Aorta (tissue), 5 donors: ENCODE measurements at regions not wholly inside any gene's neighbourhood (a gene's known extent, or its start where the extent isn't known, plus 50 kb on each side); places are given as distances from the start of the nearest gene placed in this dataset.

ENCODE experiments used
- ATAC-seq: fragments of 200-7000 bp; cut with Tn5 transposase; one replicate; pipeline ENCODE4 v1.9.1; 2022; ENCODE audit warnings: moderate library complexity; ENCODE audit not compliant: low FRiP score
- DNase-seq, 2 donors: peaks; one replicate each; pipeline ENCODE4 v3.0.0-alpha.2; 2020
- H3K27ac ChIP-seq, 2 donors: one replicate each; pipeline ENCODE4 v1.5.1; 2013; ENCODE audit warnings: low read length in 2 of 2, mild to moderate bottlenecking in 2 of 2, moderate library complexity in 2 of 2, control low read depth in 1 of 2, inconsistent platforms in 1 of 2, low read depth in 1 of 2
- H3K27me3 ChIP-seq, 2 donors: one replicate each; pipeline ENCODE4 v1.6.1; 2013; ENCODE audit warnings: control low read depth in 1 of 2, low read length in 1 of 2, mild to moderate bottlenecking in 1 of 2, moderate library complexity in 1 of 2; ENCODE audit not compliant: insufficient read depth in 2 of 2, control insufficient read depth in 1 of 2
- H3K36me3 ChIP-seq, 2 donors: one replicate each; pipeline ENCODE4 v1.6.1; 2013; ENCODE audit warnings: control low read depth in 1 of 2, low read length in 1 of 2, mild to moderate bottlenecking in 1 of 2; ENCODE audit not compliant: insufficient read depth in 2 of 2, control insufficient read depth in 1 of 2
- H3K4me1 ChIP-seq, 2 donors: one replicate each; pipeline ENCODE4 v1.6.1; 2013; ENCODE audit warnings: low read length in 2 of 2, control low read depth in 1 of 2, mild to moderate bottlenecking in 1 of 2, moderate library complexity in 1 of 2; ENCODE audit not compliant: insufficient read depth in 2 of 2, control insufficient read depth in 1 of 2
- H3K4me3 ChIP-seq, 2 donors: one replicate each; pipeline ENCODE4 v1.5.1; 2013; ENCODE audit warnings: low read length in 2 of 2, control low read depth in 1 of 2, mild to moderate bottlenecking in 1 of 2
- H3K9me3 ChIP-seq: one replicate; pipeline ENCODE4 v1.6.1; 2013; ENCODE audit warnings: mild to moderate bottlenecking, low read length; ENCODE audit not compliant: control insufficient read depth
- WGBS, 2 donors: extraction: QIAGEN DNeasy Blood & Tissue Kit; methylation state at CpG; one replicate each; pipeline ENCODE4 v1.1.7; 2013; 5-methylcytosine and 5-hydroxymethylcytosine counted together
- intact Hi-C, 2 donors: fragments of 100-400 bp; cut with DNase I; formaldehyde crosslinking; loops; one replicate each; pipeline versions ENCODE4 v1.14.2 to v1.15.0; 2022
- donor health status: healthy with polysubstance abuse.
- donor health status: Bipolar disorder and iron deficiency.
- donor health status: DM: no; HTN: no; CAD: no.
- donor health status: DM: no; HTN: no; CAD: no.
- donor health status: DM: yes; HTN: yes; CAD: no.

DNA sequence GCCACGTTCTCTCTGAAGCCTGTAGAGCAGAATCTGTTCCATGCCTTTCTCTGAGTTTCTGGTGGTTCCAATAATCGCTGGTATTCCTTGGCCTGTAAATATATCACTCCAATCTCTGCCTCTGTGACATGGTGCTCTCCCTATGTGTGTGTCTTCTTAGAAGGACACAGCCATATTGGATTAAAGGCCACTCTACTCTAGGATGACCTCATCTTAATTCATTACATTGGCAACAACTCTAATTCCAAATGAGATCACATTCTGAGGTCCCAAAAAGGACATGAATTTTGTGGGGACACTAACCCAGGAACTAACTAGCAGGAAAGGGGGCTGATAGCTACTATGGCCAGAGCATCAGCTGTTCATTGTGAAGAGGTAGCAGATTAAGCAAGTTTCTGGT lies 110.7 kb downstream of the KLF12 start:
- H3K27ac ChIP-seq = no peak overlapping the region
- no peak for ATAC-seq
- intact Hi-C loops = no loop called here
- no peak overlapping the region for H3K4me3 ChIP-seq
- H3K4me1 ChIP-seq = peaks cover 0 to 6% of the 10 kb centered on the region in 2 donors
- 98% methylated on average over 2 of the region's 2 CpGs for WGBS, 2 donors
- no peak for DNase-seq
- H3K27me3 ChIP-seq = no peaks in the 10 kb centered on the region
- no peaks in the 10 kb centered on the region for H3K9me3 ChIP-seq
- H3K36me3 ChIP-seq = no peaks in the 10 kb centered on the region

DNA sequence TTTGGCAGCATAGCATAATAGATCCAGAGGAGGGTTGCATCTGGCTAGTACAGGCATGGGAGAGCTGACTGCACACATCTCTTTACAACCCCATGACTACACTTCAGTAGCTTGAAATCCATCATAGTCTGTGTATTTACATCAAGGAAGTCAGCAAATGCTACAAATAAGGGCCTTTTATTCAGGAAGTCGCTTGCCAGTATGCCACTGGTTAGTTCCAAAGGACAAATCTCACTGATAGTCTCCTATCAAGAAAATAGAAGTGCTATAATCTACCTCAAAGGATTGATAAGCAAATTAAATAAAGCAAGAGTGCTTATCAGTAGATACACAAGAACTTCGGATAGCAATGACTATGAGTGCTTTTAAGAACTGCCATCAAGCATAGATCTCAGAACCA lies 112.7 kb downstream of the KLF12 start:
- Histone ChIP-seq H3K36me3 (no peaks in the 10 kb centered on the region), H3K27me3 (no peaks in the 10 kb centered on the region), H3K9me3 (no peaks in the 10 kb centered on the region), H3K4me3 (no peak overlapping the region), H3K27ac (no peak overlapping the region), H3K4me1 (peaks cover under 1 to 4% of the 10 kb centered on the region in 2 donors)
- intact Hi-C loops = no loop called here
- DNase-seq (no peak), ATAC-seq (no peak)
- 66 to 77% methylated on average over 2 of the region's 2 CpGs for WGBS, 2 donors

DNA sequence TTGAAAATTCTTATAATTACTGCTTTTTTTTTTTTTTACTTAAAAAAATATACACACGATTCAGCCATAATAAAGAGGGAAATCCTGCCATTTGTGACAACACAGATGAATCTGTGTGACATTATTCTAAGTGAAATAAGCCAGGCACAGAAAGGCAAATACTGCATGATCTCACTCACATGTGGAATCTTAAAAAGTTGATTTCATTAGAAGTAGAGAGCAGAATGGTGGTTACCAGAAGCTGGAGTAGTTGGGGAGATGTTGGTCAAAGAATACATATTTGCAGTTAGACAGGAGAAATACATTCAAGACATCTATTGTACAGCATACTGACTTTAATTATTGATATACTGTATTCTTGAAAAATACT lies 116.2 kb downstream of the KLF12 start:
- Histone ChIP-seq H3K4me1 (peaks cover 2 to 4% of the 10 kb centered on the region in 2 donors), H3K27me3 (no peaks in the 10 kb centered on the region), H3K4me3 (no peak overlapping the region), H3K9me3 (no peaks in the 10 kb centered on the region), H3K36me3 (no peaks in the 10 kb centered on the region), H3K27ac (no peak overlapping the region)
- WGBS, 2 donors = 48 to 60% methylated on average over 1 of the region's 1 CpG
- ATAC-seq = no peak
- intact Hi-C loops = no loop called here
- no peak for DNase-seq

DNA sequence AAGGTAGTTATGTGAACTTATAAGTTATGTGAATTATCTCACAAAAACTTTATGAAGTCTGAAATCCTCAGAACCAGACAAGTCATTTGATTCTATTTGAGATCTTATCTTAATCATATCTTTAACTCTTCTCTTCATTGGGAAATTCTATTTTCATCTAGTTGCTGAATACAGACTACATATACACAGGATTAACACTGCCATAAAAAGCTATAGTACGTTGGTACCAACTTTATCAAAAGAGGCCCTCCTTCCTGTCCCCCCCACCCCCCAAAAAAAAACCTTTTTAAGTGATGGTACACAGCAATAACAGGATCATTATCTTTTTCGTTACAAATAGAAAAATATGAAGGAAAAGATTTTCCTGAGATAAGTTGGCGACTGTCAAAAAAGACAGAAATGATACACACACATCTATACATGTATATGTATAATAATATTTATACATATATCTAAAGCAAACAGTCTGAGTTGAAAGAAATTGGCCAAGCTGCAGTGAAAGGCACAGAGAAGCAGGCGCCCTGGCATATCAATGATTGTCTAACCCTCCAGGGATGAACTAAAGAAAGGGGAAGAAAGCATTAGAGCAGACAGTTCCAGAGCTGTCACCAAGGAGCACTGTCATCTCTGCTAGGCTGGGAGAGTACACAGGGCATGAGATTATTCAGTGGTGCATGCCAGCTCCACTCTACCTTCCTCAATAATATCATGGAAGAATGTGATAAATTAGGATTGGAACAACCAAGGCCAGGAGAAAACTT lies 116.7 kb downstream of the KLF12 start:
- H3K4me1 ChIP-seq = peaks cover 0 to 4% of the 10 kb centered on the region in 2 donors
- no peaks in the 10 kb centered on the region for H3K36me3 ChIP-seq
- H3K9me3 ChIP-seq = no peaks in the 10 kb centered on the region
- no peak overlapping the region for H3K4me3 ChIP-seq
- intact Hi-C loops = no loop called here
- DNase-seq (no peak), ATAC-seq (no peak)
- WGBS, 2 donors = 83 to 89% methylated on average over 4 of the region's 4 CpGs
- H3K27ac ChIP-seq = no peak overlapping the region
- no peaks in the 10 kb centered on the region for H3K27me3 ChIP-seq

DNA sequence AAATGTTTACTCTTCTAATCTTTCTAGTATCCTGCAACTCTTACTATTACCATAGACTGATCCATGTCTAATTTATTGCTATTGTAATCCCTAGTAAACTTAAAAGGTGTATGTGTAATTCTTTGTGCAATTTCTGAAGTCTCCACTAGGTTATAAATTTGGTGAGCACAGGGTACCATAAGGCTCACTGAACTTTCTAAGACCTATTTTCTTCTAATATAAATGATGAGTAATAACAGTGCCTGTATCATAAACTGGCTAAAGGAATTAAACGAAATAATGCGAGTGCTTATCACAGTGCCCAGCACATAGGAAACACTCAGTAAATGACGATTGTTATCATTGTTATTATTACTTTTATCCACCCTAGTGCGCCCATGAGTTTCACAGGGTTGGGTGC lies 119.1 kb downstream of the KLF12 start:
- H3K9me3 ChIP-seq = no peaks in the 10 kb centered on the region
- intact Hi-C loops = no loop called here
- ATAC-seq (no peak), DNase-seq (no peak)
- no peaks in the 10 kb centered on the region for H3K36me3 ChIP-seq
- no peak overlapping the region for H3K27ac ChIP-seq
- WGBS, 2 donors = 89% methylated on average over 4 of the region's 4 CpGs
- H3K4me3 ChIP-seq = no peak overlapping the region
- no peaks in the 10 kb centered on the region for H3K27me3 ChIP-seq
- peaks cover 2 to 4% of the 10 kb centered on the region in 2 donors for H3K4me1 ChIP-seq

DNA sequence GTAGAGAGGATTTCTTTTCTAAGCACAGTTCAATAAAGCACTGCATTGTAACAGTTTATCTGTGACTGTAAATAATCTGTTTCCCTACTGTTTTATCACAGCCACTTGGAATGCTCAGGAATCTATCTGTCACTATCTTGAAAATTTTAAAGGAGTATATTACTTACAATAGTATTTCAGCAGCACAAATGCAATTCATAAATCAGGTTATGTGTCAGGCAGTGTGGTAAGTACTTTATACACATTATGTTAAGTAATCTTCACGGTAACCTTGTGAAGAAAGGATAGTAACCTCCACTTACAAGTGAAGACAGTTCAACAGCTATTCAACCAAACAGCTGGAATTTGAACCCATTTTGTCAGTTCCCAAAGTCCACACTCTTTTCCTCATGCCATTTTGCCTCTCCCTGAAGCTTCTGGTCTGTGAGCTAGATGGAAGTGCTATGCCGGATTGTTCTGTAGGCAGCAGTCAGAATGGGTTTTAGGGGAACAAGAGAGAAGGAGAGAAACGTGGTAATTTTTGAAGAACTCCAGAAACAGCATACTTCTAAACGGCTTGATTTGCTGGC lies 125.0 kb downstream of the KLF12 start:
- no peak for DNase-seq
- WGBS, 2 donors = 89% methylated on average over 4 of the region's 4 CpGs
- Histone ChIP-seq H3K36me3 (no peaks in the 10 kb centered on the region), H3K27me3 (no peaks in the 10 kb centered on the region), H3K4me1 (peaks cover 0 to 6% of the 10 kb centered on the region in 2 donors), H3K27ac (no peak overlapping the region), H3K9me3 (no peaks in the 10 kb centered on the region), H3K4me3 (no peak overlapping the region)
- ATAC-seq = no peak
- intact Hi-C loops = no loop called here

DNA sequence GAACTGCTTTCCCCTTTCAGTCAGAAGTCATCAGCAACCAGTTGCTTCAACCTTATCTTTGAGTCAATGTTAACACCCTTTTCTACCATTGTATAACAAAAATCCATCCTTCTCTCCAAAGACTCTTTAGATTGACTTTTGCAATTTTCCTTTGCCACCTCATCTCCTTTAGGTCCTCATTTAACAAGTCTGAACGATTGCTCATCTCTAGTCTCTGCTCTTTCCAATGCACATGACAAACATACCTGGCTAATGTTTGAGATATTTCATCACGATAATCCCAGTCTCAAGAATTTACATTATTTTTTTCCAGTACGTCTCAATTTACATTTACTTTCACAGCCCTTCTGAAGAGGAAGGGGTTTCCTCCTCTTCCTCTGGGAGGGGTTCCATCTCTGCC lies 127.5 kb downstream of the KLF12 start:
- no peaks in the 10 kb centered on the region for H3K27me3 ChIP-seq
- H3K4me1 ChIP-seq = peaks cover 0 to 9% of the 10 kb centered on the region in 2 donors
- H3K9me3 ChIP-seq = no peaks in the 10 kb centered on the region
- no peak for DNase-seq
- intact Hi-C loops = no loop called here
- no peaks in the 10 kb centered on the region for H3K36me3 ChIP-seq
- no peak overlapping the region for H3K4me3 ChIP-seq
- no peak for ATAC-seq
- 96 to 97% methylated on average over 3 of the region's 3 CpGs for WGBS, 2 donors
- no peak overlapping the region for H3K27ac ChIP-seq

DNA sequence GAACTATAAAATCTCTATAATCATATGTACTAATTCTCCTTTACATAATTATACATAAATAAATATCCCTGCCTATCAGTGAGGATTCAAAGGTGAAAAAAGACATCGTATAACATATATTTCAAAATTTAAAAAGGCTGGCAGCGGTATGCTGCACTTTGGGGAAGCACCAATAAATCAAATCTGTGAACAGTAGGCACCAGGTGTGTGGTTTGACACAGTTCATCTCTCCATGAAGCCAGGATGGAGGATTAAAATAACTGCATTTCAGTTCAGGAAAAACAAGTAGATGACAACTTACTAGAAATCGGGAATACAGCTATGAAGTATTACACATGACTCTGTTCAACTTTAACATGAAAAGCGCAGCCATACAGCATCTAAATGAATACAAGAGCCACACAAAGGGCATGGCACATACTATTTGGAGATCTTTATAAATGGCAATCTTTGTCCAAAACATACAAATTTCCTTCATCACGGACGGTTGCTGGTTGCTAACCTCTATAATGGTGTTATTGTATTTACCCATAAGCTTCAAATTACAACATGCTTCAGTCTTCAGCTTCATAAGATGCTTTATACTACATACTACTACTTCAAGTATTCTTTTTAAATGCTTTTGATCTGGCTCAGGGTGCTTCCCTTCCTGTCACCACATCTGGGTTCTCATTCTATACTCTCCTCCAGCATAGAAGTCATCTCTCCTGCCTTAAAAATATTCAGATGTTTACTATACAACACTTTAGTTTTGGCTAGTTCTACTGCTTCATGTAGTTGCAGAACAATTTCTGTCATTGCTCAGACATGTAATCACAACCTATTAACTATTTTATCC lies 128.7 kb downstream of the KLF12 start:
- peaks cover 0 to 9% of the 10 kb centered on the region in 2 donors for H3K4me1 ChIP-seq
- no peak for DNase-seq
- no peaks in the 10 kb centered on the region for H3K27me3 ChIP-seq
- intact Hi-C loops = no loop called here
- H3K27ac ChIP-seq = no peak overlapping the region
- H3K36me3 ChIP-seq = no peaks in the 10 kb centered on the region
- H3K9me3 ChIP-seq = no peaks in the 10 kb centered on the region
- 79 to 81% methylated on average over 6 of the region's 6 CpGs for WGBS, 2 donors
- no peak for ATAC-seq
- H3K4me3 ChIP-seq = no peak overlapping the region
